ENCODE measurements at regions not wholly inside any gene's neighbourhood (a gene's known extent, or its start where the extent isn't known, plus 50 kb on each side); places are given as distances from the start of the nearest gene placed in this dataset.

GRCh38 chr5:106189121-106189809 is 1481.5 kb downstream of the EFNA5 start:
- in situ Hi-C loops (cut with MboI; ENCODE audit: low pct_unique_long_range_greater_than_20kb, low sequenced_read_pairs): no loop called here

GRCh38 chr5:106185661-106186081 is 1485.1 kb downstream of the EFNA5 start:
- in situ Hi-C loops (cut with MboI; ENCODE audit: low pct_unique_long_range_greater_than_20kb, low sequenced_read_pairs): no loop called here

More at GRCh38 chr5:106189121-106189809, 1481.5 kb downstream of the EFNA5 start:
- no peak for DNase-seq

GRCh38 chr5:106174903-106175302 is 1495.8 kb downstream of the EFNA5 start:
- in situ Hi-C loops (cut with MboI; ENCODE audit: low pct_unique_long_range_greater_than_20kb, low sequenced_read_pairs): no loop called here
- DNase-seq: no peak

More at GRCh38 chr5:106185661-106186081, 1485.1 kb downstream of the EFNA5 start:
- DNase-seq: no peak

GRCh38 chr5:106172681-106173532 is 1497.8 kb downstream of the EFNA5 start:
- DNase-seq: no peak
- in situ Hi-C loops (cut with MboI; ENCODE audit: low pct_unique_long_range_greater_than_20kb, low sequenced_read_pairs): no loop called here

GRCh38 chr5:106171708-106172107 is 1499.0 kb downstream of the EFNA5 start:
- in situ Hi-C loops (cut with MboI; ENCODE audit: low pct_unique_long_range_greater_than_20kb, low sequenced_read_pairs): no loop called here
- DNase-seq: no peak

- no peak for DNase-seq
- in situ Hi-C loops (cut with MboI; ENCODE audit: low pct_unique_long_range_greater_than_20kb, low sequenced_read_pairs): no loop called here
These were observed 1499.6 kb downstream of the EFNA5 start for GRCh38 chr5:106171132-106171531.

GRCh38 chr5:106167766-106168165 is 1503.0 kb downstream of the EFNA5 start:
- in situ Hi-C loops (cut with MboI; ENCODE audit: low pct_unique_long_range_greater_than_20kb, low sequenced_read_pairs): no loop called here
- no peak for DNase-seq

- in situ Hi-C loops (cut with MboI; ENCODE audit: low pct_unique_long_range_greater_than_20kb, low sequenced_read_pairs): no loop called here
These were observed 1507.5 kb downstream of the EFNA5 start for GRCh38 chr5:106163233-106163632.

GRCh38 chr5:106159616-106160015 is 1511.1 kb downstream of the EFNA5 start:
- no peak for DNase-seq
- in situ Hi-C loops (cut with MboI; ENCODE audit: low pct_unique_long_range_greater_than_20kb, low sequenced_read_pairs): no loop called here

More at GRCh38 chr5:106163233-106163632, 1507.5 kb downstream of the EFNA5 start:
- DNase-seq: no peak

- in situ Hi-C loops (cut with MboI; ENCODE audit: low pct_unique_long_range_greater_than_20kb, low sequenced_read_pairs): no loop called here
- DNase-seq: no peak
These were observed 1516.4 kb downstream of the EFNA5 start for GRCh38 chr5:106154280-106154716.

GRCh38 chr5:106152569-106152968 is 1518.2 kb downstream of the EFNA5 start:
- in situ Hi-C loops (cut with MboI; ENCODE audit: low pct_unique_long_range_greater_than_20kb, low sequenced_read_pairs): no loop called here
- DNase-seq: no peak

- in situ Hi-C loops (cut with MboI; ENCODE audit: low pct_unique_long_range_greater_than_20kb, low sequenced_read_pairs): no loop called here
- no peak for DNase-seq
These were observed 1528.6 kb downstream of the EFNA5 start for GRCh38 chr5:106142116-106142515.

- DNase-seq: no peak
- in situ Hi-C loops (cut with MboI; ENCODE audit: low pct_unique_long_range_greater_than_20kb, low sequenced_read_pairs): no loop called here
These were observed 1530.6 kb downstream of the EFNA5 start for GRCh38 chr5:106140101-106140500.

- in situ Hi-C loops (cut with MboI; ENCODE audit: low pct_unique_long_range_greater_than_20kb, low sequenced_read_pairs): no loop called here
- DNase-seq: no peak
These were observed 1534.7 kb downstream of the EFNA5 start for GRCh38 chr5:106136061-106136460.

GRCh38 chr5:106135473-106135872 is 1535.3 kb downstream of the EFNA5 start:
- in situ Hi-C loops (cut with MboI; ENCODE audit: low pct_unique_long_range_greater_than_20kb, low sequenced_read_pairs): no loop called here
- no peak for DNase-seq

- DNase-seq: no peak
- in situ Hi-C loops (cut with MboI; ENCODE audit: low pct_unique_long_range_greater_than_20kb, low sequenced_read_pairs): no loop called here
These were observed 1536.2 kb downstream of the EFNA5 start for GRCh38 chr5:106134549-106134948.

- in situ Hi-C loops (cut with MboI; ENCODE audit: low pct_unique_long_range_greater_than_20kb, low sequenced_read_pairs): no loop called here
- no peak for DNase-seq
These were observed 1542.8 kb downstream of the EFNA5 start for GRCh38 chr5:106127985-106128384.

- in situ Hi-C loops (cut with MboI; ENCODE audit: low pct_unique_long_range_greater_than_20kb, low sequenced_read_pairs): no loop called here
- DNase-seq: no peak
These were observed 1543.4 kb downstream of the EFNA5 start for GRCh38 chr5:106127341-106127781.

- peak; percentile 32 for DNase-seq
- in situ Hi-C loops (cut with MboI; ENCODE audit: low pct_unique_long_range_greater_than_20kb, low sequenced_read_pairs): no loop called here
These were observed 1548.6 kb downstream of the EFNA5 start for GRCh38 chr5:106121972-106122605.

- in situ Hi-C loops (cut with MboI; ENCODE audit: low pct_unique_long_range_greater_than_20kb, low sequenced_read_pairs): no loop called here
These were observed 1554.1 kb downstream of the EFNA5 start for GRCh38 chr5:106116682-106117081.

More at GRCh38 chr5:106116682-106117081, 1554.1 kb downstream of the EFNA5 start:
- no peak for DNase-seq
